CD14-positive monocyte (primary cell): ENCODE measurements at regions not wholly inside any gene's neighbourhood (a gene's known extent, or its start where the extent isn't known, plus 50 kb on each side); places are given as distances from the start of the nearest gene placed in this dataset.

Source experiments
- DNase-seq, 3 donors: peaks; one replicate each; pipeline ENCODE4 v3.0.0-alpha.2; 2011 to 2022
- H2AFZ ChIP-seq: 2 replicates; pipeline ENCODE4 v1.6.0; 2012; ENCODE audit warnings: mild to moderate bottlenecking, low read depth, low read length, inconsistent platforms; ENCODE audit not compliant: insufficient read depth, poor library complexity, severe bottlenecking
- H3K27ac ChIP-seq, 2 donors: 1 replicate in 1 of 2; 2 replicates in 1 of 2; pipeline ENCODE4 v1.5.1; 2012 to 2013; ENCODE audit warnings: low read length in 2 of 2, control low read depth in 1 of 2, inconsistent platforms in 1 of 2, low read depth in 1 of 2, mild to moderate bottlenecking in 1 of 2
- H3K27me3 ChIP-seq, 2 donors: one replicate each; pipeline versions ENCODE4 v1.6.0 to v1.6.1; 2011 to 2013; ENCODE audit warnings: low read length in 2 of 2; ENCODE audit not compliant: control insufficient read depth in 2 of 2, insufficient read depth in 2 of 2
- H3K36me3 ChIP-seq, 2 donors: replicated peaks in 1 of 2; 1 replicate in 1 of 2; 2 replicates in 1 of 2; pipeline versions ENCODE4 v1.5.1 to v1.6.1; 2012 to 2013; ENCODE audit warnings: low read length in 2 of 2, control low read depth in 1 of 2, inconsistent platforms in 1 of 2, mild to moderate bottlenecking in 1 of 2; ENCODE audit not compliant: insufficient read depth in 2 of 2, control insufficient read depth in 1 of 2
- H3K4me1 ChIP-seq, 2 donors: 1 replicate in 1 of 2; 2 replicates in 1 of 2; pipeline versions ENCODE4 v1.5.1 to v1.6.1; 2012 to 2013; ENCODE audit warnings: low read length in 2 of 2, control low read depth in 1 of 2, inconsistent platforms in 1 of 2, mild to moderate bottlenecking in 1 of 2, moderate library complexity in 1 of 2; ENCODE audit not compliant: insufficient read depth in 2 of 2, control insufficient read depth in 1 of 2
- H3K4me2 ChIP-seq: replicated peaks from 2 replicates; pipeline ENCODE3; 2012; ENCODE audit warnings: low read length, moderate library complexity, mild to moderate bottlenecking; ENCODE audit not compliant: poor library complexity, severe bottlenecking; ENCODE audit errors: extremely low read depth
- H3K4me3 ChIP-seq, 3 experiments: fragments of 200-600 bp in 1 of 3; sonication (generic) in 1 of 3; replicated peaks in 1 of 3; 1 replicate in 2 of 3; 2 replicates in 1 of 3; pipeline ENCODE4 v1.5.1; 2011 to 2013; ENCODE audit warnings: low read length in 3 of 3, mild to moderate bottlenecking in 3 of 3, control low read depth in 2 of 3, low read depth in 2 of 3, inconsistent platforms in 1 of 3, moderate library complexity in 1 of 3
- H3K79me2 ChIP-seq: 2 replicates; pipeline ENCODE4 v1.6.0; 2012; ENCODE audit warnings: mild to moderate bottlenecking, control low read depth, inconsistent platforms, low read length, moderate library complexity; ENCODE audit not compliant: insufficient read depth
- H3K9ac ChIP-seq: 2 replicates; pipeline ENCODE4 v1.6.0; 2017; ENCODE audit warnings: low read length, mild to moderate bottlenecking; ENCODE audit not compliant: insufficient read depth, poor library complexity, severe bottlenecking
- H3K9me3 ChIP-seq, 2 donors: replicated peaks in 1 of 2; 1 replicate in 1 of 2; 2 replicates in 1 of 2; pipeline versions ENCODE4 v1.5.1 to v1.6.1; 2012 to 2013; ENCODE audit warnings: low read length in 2 of 2, control low read depth in 1 of 2; ENCODE audit not compliant: control insufficient read depth in 1 of 2, insufficient read depth in 1 of 2
- H4K20me1 ChIP-seq: 2 replicates; pipeline ENCODE4 v1.6.0; 2012; ENCODE audit warnings: mild to moderate bottlenecking, low read length, control low read depth, moderate library complexity; ENCODE audit not compliant: insufficient read depth
- H3K27ac Mint-ChIP-seq, 7 donors: one replicate each; pipeline ENCODE4 v1.8.0; 2020; ENCODE audit warnings: mild to moderate bottlenecking in 7 of 7, mixed read lengths in 7 of 7, moderate library complexity in 6 of 7, inconsistent platforms in 2 of 7
- H3K27me3 Mint-ChIP-seq, 3 donors: one replicate each; pipeline ENCODE4 v1.8.0; 2021 to 2022; ENCODE audit warnings: low read depth in 3 of 3, mild to moderate bottlenecking in 3 of 3, mixed read lengths in 3 of 3, moderate library complexity in 3 of 3, inconsistent platforms in 1 of 3
- H3K36me3 Mint-ChIP-seq, 2 donors: one replicate each; pipeline ENCODE4 v1.8.0; 2020; ENCODE audit warnings: mixed read lengths in 2 of 2, inconsistent platforms in 1 of 2, mild to moderate bottlenecking in 1 of 2
- H3K4me1 Mint-ChIP-seq: one replicate; pipeline ENCODE4 v1.8.0; 2020; ENCODE audit warnings: mild to moderate bottlenecking, mixed read lengths
- H3K4me3 Mint-ChIP-seq, 2 donors: one replicate each; pipeline ENCODE4 v1.8.0; 2020; ENCODE audit warnings: mild to moderate bottlenecking in 2 of 2, mixed read lengths in 2 of 2, moderate library complexity in 1 of 2
- H3K9me3 Mint-ChIP-seq, 7 donors: one replicate each; pipeline ENCODE4 v1.8.0; 2020 to 2022; ENCODE audit warnings: mixed read lengths in 7 of 7, mild to moderate bottlenecking in 6 of 7, moderate library complexity in 6 of 7, inconsistent platforms in 2 of 7
- CTCF ChIP-seq: fragments of 200-600 bp; IDR thresholded peaks from one replicate; pipeline ENCODE4 v1.8.0; 2022; ENCODE audit warnings: antibody characterized with exemption, mild to moderate bottlenecking
- WGBS: methylation state at CpG from one replicate; pipeline ENCODE4 v1.1.5; 2013; ENCODE audit warnings: missing lambda C conversion rate; ENCODE audit not compliant: insufficient coverage; 5-methylcytosine and 5-hydroxymethylcytosine counted together
- intact Hi-C, 2 donors: fragments of 100-400 bp; cut with micrococcal nuclease; formaldehyde crosslinking; loops; one replicate each; pipeline versions ENCODE4 v1.15.0 to v1.15.1; 2023

DNA sequence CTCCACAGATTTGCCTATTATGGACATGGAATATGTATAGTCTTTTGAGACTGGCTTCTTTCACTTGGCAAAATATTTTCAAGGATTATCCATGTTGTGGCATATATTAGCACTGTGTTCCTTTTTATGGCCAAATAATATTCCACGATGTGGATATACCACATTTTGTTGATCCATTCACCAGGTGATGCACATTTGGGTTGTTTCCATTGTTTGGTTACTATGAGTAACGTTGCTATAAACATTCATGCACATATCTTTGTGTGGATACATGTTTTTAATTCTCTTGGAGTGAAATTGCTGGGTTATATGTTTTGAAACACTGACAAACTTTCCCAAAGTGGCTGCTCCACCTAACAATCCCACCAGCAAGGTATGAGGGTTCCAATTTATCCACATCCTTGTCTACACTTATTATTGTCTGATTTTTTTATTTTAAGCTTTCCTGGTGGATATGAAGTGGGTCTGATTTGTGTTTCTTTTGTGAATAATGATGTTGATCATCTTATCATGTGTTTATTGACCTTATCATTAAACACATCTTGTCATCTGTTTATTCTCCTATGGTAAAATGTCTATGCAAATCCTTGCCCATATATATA, 116.2 kb upstream of the FRMD6 start:
- Histone ChIP-seq H2AFZ (no peak overlapping the region), H3K4me1 (no peaks in the 10 kb centered on the region), H3K9me3 (no peaks in the 10 kb centered on the region), H3K27me3 (no peaks in the 10 kb centered on the region), H3K27ac (no peak overlapping the region), H3K79me2 (no peaks in the 10 kb centered on the region), H3K4me3 (no peak overlapping the region), H3K9ac (no peak overlapping the region), H4K20me1 (no peaks in the 10 kb centered on the region), H3K4me2 (no peak overlapping the region), H3K36me3 (no peaks in the 10 kb centered on the region)
- Mint-ChIP-seq H3K4me3 (no peak overlapping the region), H3K27ac (peak overlapping the region in 1 of 7 donors; percentile 12), H3K9me3 (peaks cover 0 to 12% (median 2%) of the 10 kb centered on the region in 7 donors), H3K4me1 (no peaks in the 10 kb centered on the region), H3K27me3 (no peaks in the 10 kb centered on the region), H3K36me3 (no peaks in the 10 kb centered on the region)
- intact Hi-C loops, result no loop called here
- no peak for DNase-seq
- WGBS, result no CpG with 5 or more reads among the region's 2 CpGs
- no peak for TF ChIP-seq CTCF

- no peaks in the 10 kb centered on the region for H3K27me3 Mint-ChIP-seq
- Histone ChIP-seq H4K20me1 (no peaks in the 10 kb centered on the region), H3K9ac (no peak overlapping the region), H3K9me3 (no peaks in the 10 kb centered on the region), H3K4me3 (no peak overlapping the region), H3K4me2 (no peak overlapping the region), H3K79me2 (no peaks in the 10 kb centered on the region), H2AFZ (no peak overlapping the region), H3K4me1 (no peaks in the 10 kb centered on the region), H3K36me3 (no peaks in the 10 kb centered on the region), H3K27ac (no peak overlapping the region), H3K27me3 (no peaks in the 10 kb centered on the region)
- H3K4me1 Mint-ChIP-seq, result no peaks in the 10 kb centered on the region
- WGBS, result 100% methylated on average over 1 of the region's 1 CpG
- H3K36me3 Mint-ChIP-seq, result no peaks in the 10 kb centered on the region
- intact Hi-C loops, result no loop called here
- H3K9me3 Mint-ChIP-seq, result peaks cover 0 to 12% (median 2%) of the 10 kb centered on the region in 7 donors
- DNase-seq, result no peak
- H3K27ac Mint-ChIP-seq, result no peak overlapping the region
- no peak overlapping the region for H3K4me3 Mint-ChIP-seq
- no peak for TF ChIP-seq CTCF
Measured at GRCh38 chr14:51538973-51539372, 112.7 kb upstream of the FRMD6 start.
